WTC11 (cell line): ENCODE measurements at regions not wholly inside any gene's neighbourhood (a gene's known extent, or its start where the extent isn't known, plus 50 kb on each side); places are given as distances from the start of the nearest gene placed in this dataset.

Experiments used
- CTCF ChIP-seq: fragments of 200-600 bp; IDR thresholded peaks from 2 replicates; pipeline ENCODE4 v1.8.0; 2022; ENCODE audit warnings: antibody characterized with exemption
- EMX1 ChIP-seq: fragments of 250-450 bp; sonication (Bioruptor Pico); IDR thresholded peaks from 2 replicates; pipeline ENCODE4 v1.8.0; 2021; ENCODE audit warnings: mild to moderate bottlenecking
- ESRRA ChIP-seq: sonication (generic); formaldehyde crosslinking; IDR thresholded peaks from 2 replicates; pipeline ENCODE4 v1.8.1; 2022; ENCODE audit warnings: mild to moderate bottlenecking, missing genetic modification reagents, borderline replicate concordance
- MAX ChIP-seq: sonication (generic); formaldehyde crosslinking; IDR thresholded peaks from 2 replicates; pipeline ENCODE4 v1.8.0; 2022; ENCODE audit warnings: mild to moderate bottlenecking, missing genetic modification reagents
- TF ChIP-seq, protein P1 (sequence below): sonication (generic); formaldehyde crosslinking; IDR thresholded peaks from 2 replicates; pipeline ENCODE4 v1.8.1; 2023; ENCODE audit warnings: mild to moderate bottlenecking, missing genetic modification reagents, moderate library complexity

GRCh38 chr6:133083248-133083967 is 157.7 kb upstream of the EYA4 start:
- TF ChIP-seq ESRRA (CRISPR knock-in tag) (no peak), MAX (CRISPR knock-in tag) (no peak), CTCF (no peak), EMX1 (CRISPR knock-in tag) (no peak)
- TF ChIP-seq, protein P1, sequence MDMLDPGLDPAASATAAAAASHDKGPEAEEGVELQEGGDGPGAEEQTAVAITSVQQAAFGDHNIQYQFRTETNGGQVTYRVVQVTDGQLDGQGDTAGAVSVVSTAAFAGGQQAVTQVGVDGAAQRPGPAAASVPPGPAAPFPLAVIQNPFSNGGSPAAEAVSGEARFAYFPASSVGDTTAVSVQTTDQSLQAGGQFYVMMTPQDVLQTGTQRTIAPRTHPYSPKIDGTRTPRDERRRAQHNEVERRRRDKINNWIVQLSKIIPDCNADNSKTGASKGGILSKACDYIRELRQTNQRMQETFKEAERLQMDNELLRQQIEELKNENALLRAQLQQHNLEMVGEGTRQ (CRISPR knock-in tag), result no peak
